Osteoblast (primary cell): ENCODE measurements at regions not wholly inside any gene's neighbourhood (a gene's known extent, or its start where the extent isn't known, plus 50 kb on each side); places are given as distances from the start of the nearest gene placed in this dataset.

Experiments
- DNase-seq: peaks from one replicate; pipeline ENCODE4 v3.0.0; 2011; ENCODE audit warnings: low spot score, mixed read lengths; ENCODE audit not compliant: insufficient read length; ENCODE audit errors: missing footprints
- H2AFZ ChIP-seq: 2 replicates; pipeline ENCODE4 v1.6.0; 2011; ENCODE audit warnings: mild to moderate bottlenecking, low read length
- H3K27ac ChIP-seq: 2 replicates; pipeline ENCODE4 v1.5.1; 2011; ENCODE audit warnings: mild to moderate bottlenecking, low read depth, low read length, moderate library complexity
- H3K27me3 ChIP-seq: 2 replicates; pipeline ENCODE4 v1.6.0; 2012; ENCODE audit warnings: mild to moderate bottlenecking, control low read depth, inconsistent platforms, low read length, moderate library complexity; ENCODE audit not compliant: insufficient read depth
- H3K36me3 ChIP-seq: 2 replicates; pipeline ENCODE4 v1.5.1; 2011; ENCODE audit warnings: mild to moderate bottlenecking, low read length, control low read depth, moderate library complexity; ENCODE audit not compliant: insufficient read depth
- H3K4me1 ChIP-seq: 2 replicates; pipeline ENCODE4 v1.5.1; 2011; ENCODE audit warnings: mild to moderate bottlenecking, low read length, control low read depth, moderate library complexity; ENCODE audit not compliant: insufficient read depth
- H3K4me2 ChIP-seq: 2 replicates; pipeline ENCODE4 v1.6.0; 2011; ENCODE audit warnings: mild to moderate bottlenecking, low read length; ENCODE audit not compliant: insufficient read depth
- H3K4me3 ChIP-seq: fragments of 200-600 bp; sonication (generic); 3 replicates; pipeline ENCODE4 v1.5.1; 2012; ENCODE audit warnings: mild to moderate bottlenecking, low read length, inconsistent platforms; ENCODE audit not compliant: insufficient read depth
- H3K79me2 ChIP-seq: 2 replicates; pipeline ENCODE4 v1.6.0; 2012; ENCODE audit warnings: mild to moderate bottlenecking, low read length, control low read depth, inconsistent platforms; ENCODE audit not compliant: insufficient read depth
- H3K9me3 ChIP-seq: 2 replicates; pipeline ENCODE4 v1.5.1; 2011; ENCODE audit warnings: low read depth, low read length, control low read depth
- H4K20me1 ChIP-seq: 2 replicates; pipeline ENCODE4 v1.6.0; 2012; ENCODE audit warnings: mild to moderate bottlenecking, low read length, control low read depth; ENCODE audit not compliant: insufficient read depth
- TF ChIP-seq, protein P1 (sequence below): IDR thresholded peaks from 2 replicates; pipeline ENCODE4 v1.5.1; 2011; ENCODE audit warnings: mild to moderate bottlenecking, low read depth, low read length, moderate library complexity; ENCODE audit errors: extremely low read depth

DNA sequence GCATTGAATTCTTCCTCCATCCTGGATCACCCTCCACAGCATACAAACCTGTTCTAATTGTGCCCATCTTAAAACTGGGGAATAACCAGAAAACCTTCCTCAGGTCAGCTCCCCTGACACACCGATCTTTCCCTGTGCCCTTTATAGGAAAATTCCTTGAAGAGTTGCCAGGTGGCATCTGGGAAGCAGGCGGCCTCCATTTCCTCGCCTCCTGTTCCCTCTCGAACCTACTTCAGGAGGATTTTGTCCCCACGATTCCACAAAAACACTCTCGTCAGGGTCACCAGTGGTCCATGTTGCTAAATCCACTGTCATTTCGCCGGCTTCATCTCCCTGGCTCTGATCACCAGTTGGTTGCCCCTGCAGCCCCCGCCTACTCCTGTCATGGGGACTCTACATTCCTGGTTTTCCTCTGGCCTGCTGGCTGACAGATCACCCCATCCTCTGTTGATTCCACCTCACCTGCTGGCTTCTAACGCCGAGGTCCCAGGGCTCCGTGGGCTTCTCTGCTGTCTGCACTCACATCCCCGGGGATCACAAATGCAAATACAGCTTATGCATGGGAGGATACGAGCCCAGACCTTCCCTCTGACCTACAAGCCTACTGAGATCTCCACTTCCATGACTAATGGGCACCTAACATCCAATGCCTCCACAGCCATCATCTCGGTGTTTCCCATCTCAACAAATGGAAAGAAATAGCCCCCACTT, 92.5 kb upstream of the PRDM11 start:
- Histone ChIP-seq H3K36me3 (no peaks in the 10 kb centered on the region), H3K27me3 (peaks cover 8% of the 10 kb centered on the region), H4K20me1 (no peaks in the 10 kb centered on the region), H3K4me3 (no peak overlapping the region), H3K79me2 (no peaks in the 10 kb centered on the region), H3K9me3 (no peaks in the 10 kb centered on the region), H3K4me1 (peaks cover 7% of the 10 kb centered on the region), H2AFZ (no peak overlapping the region), H3K27ac (no peak overlapping the region), H3K4me2 (no peak overlapping the region)
- no peak for DNase-seq
- TF ChIP-seq, protein P1, sequence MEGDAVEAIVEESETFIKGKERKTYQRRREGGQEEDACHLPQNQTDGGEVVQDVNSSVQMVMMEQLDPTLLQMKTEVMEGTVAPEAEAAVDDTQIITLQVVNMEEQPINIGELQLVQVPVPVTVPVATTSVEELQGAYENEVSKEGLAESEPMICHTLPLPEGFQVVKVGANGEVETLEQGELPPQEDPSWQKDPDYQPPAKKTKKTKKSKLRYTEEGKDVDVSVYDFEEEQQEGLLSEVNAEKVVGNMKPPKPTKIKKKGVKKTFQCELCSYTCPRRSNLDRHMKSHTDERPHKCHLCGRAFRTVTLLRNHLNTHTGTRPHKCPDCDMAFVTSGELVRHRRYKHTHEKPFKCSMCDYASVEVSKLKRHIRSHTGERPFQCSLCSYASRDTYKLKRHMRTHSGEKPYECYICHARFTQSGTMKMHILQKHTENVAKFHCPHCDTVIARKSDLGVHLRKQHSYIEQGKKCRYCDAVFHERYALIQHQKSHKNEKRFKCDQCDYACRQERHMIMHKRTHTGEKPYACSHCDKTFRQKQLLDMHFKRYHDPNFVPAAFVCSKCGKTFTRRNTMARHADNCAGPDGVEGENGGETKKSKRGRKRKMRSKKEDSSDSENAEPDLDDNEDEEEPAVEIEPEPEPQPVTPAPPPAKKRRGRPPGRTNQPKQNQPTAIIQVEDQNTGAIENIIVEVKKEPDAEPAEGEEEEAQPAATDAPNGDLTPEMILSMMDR = no peak

DNA sequence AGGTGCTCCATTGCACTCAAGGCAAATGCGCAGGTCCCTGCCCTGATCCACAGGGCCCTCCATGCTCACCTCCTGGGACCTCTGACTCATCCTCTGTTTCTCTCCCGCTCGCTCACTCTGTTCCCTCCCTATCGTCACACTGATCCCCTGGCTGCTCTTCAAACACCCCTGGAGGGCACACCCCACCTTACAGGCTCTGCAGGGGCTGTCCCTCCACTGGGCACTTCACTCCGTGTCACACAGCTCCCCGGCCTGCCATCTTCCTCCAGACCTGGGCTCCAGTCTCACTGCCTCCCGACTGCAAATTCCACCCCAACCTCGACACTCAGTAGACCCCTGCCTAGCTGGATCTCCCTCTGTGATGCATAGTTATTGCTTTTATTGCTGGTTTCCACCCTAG, 91.5 kb upstream of the PRDM11 start:
- Histone ChIP-seq H3K27ac (no peak overlapping the region), H3K4me1 (peaks cover 7% of the 10 kb centered on the region), H4K20me1 (no peaks in the 10 kb centered on the region), H2AFZ (no peak overlapping the region), H3K36me3 (no peaks in the 10 kb centered on the region), H3K4me2 (no peak overlapping the region), H3K79me2 (no peaks in the 10 kb centered on the region), H3K4me3 (no peak overlapping the region), H3K9me3 (no peaks in the 10 kb centered on the region), H3K27me3 (peaks cover 8% of the 10 kb centered on the region)
- no peak for DNase-seq
- TF ChIP-seq, protein P1 = no peak

- no peaks in the 10 kb centered on the region for H3K36me3 ChIP-seq
- no peaks in the 10 kb centered on the region for H4K20me1 ChIP-seq
- no peak overlapping the region for H3K27ac ChIP-seq
- H3K9me3 ChIP-seq = no peaks in the 10 kb centered on the region
- no peak for DNase-seq
- H3K27me3 ChIP-seq = peaks cover 8% of the 10 kb centered on the region
- peaks cover 7% of the 10 kb centered on the region for H3K4me1 ChIP-seq
- H3K79me2 ChIP-seq = no peaks in the 10 kb centered on the region
- no peak overlapping the region for H3K4me2 ChIP-seq
- TF ChIP-seq, protein P1 = no peak
- H3K4me3 ChIP-seq = no peak overlapping the region
- H2AFZ ChIP-seq = no peak overlapping the region
Observed at GRCh38 chr11:45056529-45056928, 89.9 kb upstream of the PRDM11 start.

DNA sequence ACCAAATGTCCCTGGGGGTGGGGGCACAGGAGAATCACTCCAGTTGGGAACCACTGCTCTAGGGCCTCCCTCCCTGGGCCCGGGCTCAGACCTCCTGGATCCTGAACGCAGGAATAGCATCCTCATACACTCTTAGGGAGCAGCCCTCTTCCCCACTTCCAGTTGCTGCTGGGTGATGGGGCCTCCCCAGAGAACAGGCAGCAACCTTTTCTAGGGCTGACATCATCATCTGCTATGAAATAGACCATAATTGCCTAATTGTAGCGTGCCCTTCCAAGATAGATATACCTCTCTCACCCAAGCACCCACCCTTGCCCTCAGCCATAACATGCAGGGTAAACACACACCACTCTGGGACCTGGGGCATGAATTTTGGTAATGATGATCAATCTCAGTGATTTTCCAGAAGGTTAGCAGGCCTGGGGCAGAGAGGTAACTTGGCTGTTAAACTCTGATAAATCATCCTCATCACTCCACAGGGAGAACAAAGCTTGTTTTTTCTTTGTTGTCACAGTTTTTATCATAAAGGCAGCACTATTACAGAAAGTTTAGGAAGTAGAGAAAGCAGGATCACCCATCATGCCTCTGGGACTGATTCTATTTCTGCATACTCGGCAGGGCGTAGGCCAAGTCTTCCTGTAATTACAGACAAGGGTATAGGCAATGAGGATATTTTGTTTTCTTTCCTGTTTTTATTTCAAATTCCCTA, 88.3 kb upstream of the PRDM11 start:
- no peaks in the 10 kb centered on the region for H3K9me3 ChIP-seq
- H4K20me1 ChIP-seq = no peaks in the 10 kb centered on the region
- peaks cover 5% of the 10 kb centered on the region for H3K27me3 ChIP-seq
- H3K4me3 ChIP-seq = no peak overlapping the region
- H3K36me3 ChIP-seq = no peaks in the 10 kb centered on the region
- H3K27ac ChIP-seq = no peak overlapping the region
- no peak for DNase-seq
- H3K79me2 ChIP-seq = no peaks in the 10 kb centered on the region
- peaks cover 7% of the 10 kb centered on the region for H3K4me1 ChIP-seq
- H3K4me2 ChIP-seq = no peak overlapping the region
- TF ChIP-seq, protein P1 = no peak
- no peak overlapping the region for H2AFZ ChIP-seq
